ENCODE measurements at regions not wholly inside any gene's neighbourhood (a gene's known extent, or its start where the extent isn't known, plus 50 kb on each side); places are given as distances from the start of the nearest gene placed in this dataset.

- CTCF ChIA-PET, result no interaction called here
- Histone ChIP-seq H3K27ac (ENCODE audit: low read depth, low read length) (no peak overlapping the region), H3K4me3 (ENCODE audit: low read depth, low read length) (no peak overlapping the region), H3K9me3 (ENCODE audit: control insufficient read depth, insufficient read depth, low read length) (no peaks in the 10 kb centered on the region), H3K27me3 (ENCODE audit: control insufficient read depth, insufficient read depth, low read length) (no peaks in the 10 kb centered on the region)
- POLR2A ChIA-PET, result no interaction called here
- no peak for DNase-seq (ENCODE audit: low read depth, low spot score)
- TF ChIP-seq CTCF (IDR thresholded peaks at IDR 0.05; ENCODE audit: low read depth, low read length), result no peak
Measured at GRCh38 chr16:51407921-51408320, 256.9 kb upstream of the SALL1 start.

- H3K27ac ChIP-seq (ENCODE audit: low read depth, low read length), result no peak overlapping the region
- CTCF ChIA-PET, result no interaction called here
Measured at GRCh38 chr16:51407199-51407598, 256.1 kb upstream of the SALL1 start.

GRCh38 chr16:51405361-51405760 is 254.3 kb upstream of the SALL1 start:
- ChIA-PET POLR2A (no interaction called here), CTCF (no interaction called here)
- Histone ChIP-seq H3K27ac (ENCODE audit: low read depth, low read length) (no peak overlapping the region), H3K4me3 (ENCODE audit: low read depth, low read length) (no peak overlapping the region), H3K9me3 (ENCODE audit: control insufficient read depth, insufficient read depth, low read length) (no peaks in the 10 kb centered on the region; the same call in 1 of the 2 replicates), H3K27me3 (ENCODE audit: control insufficient read depth, insufficient read depth, low read length) (no peaks in the 10 kb centered on the region)
- DNase-seq (ENCODE audit: low read depth, low spot score), result no peak
- TF ChIP-seq CTCF (IDR thresholded peaks at IDR 0.05; ENCODE audit: low read depth, low read length), result no peak

More at GRCh38 chr16:51407199-51407598, 256.1 kb upstream of the SALL1 start:
- no peak for DNase-seq (ENCODE audit: low read depth, low spot score)
- POLR2A ChIA-PET, result no interaction called here
- TF ChIP-seq CTCF (IDR thresholded peaks at IDR 0.05; ENCODE audit: low read depth, low read length), result no peak
- Histone ChIP-seq H3K9me3 (ENCODE audit: control insufficient read depth, insufficient read depth, low read length) (no peaks in the 10 kb centered on the region), H3K4me3 (ENCODE audit: low read depth, low read length) (no peak overlapping the region), H3K27me3 (ENCODE audit: control insufficient read depth, insufficient read depth, low read length) (no peaks in the 10 kb centered on the region)

GRCh38 chr16:51404386-51404785 is 253.3 kb upstream of the SALL1 start:
- Histone ChIP-seq H3K4me3 (ENCODE audit: low read depth, low read length) (no peak overlapping the region), H3K27ac (ENCODE audit: low read depth, low read length) (no peak overlapping the region), H3K9me3 (ENCODE audit: control insufficient read depth, insufficient read depth, low read length) (no peaks in the 10 kb centered on the region; the same call in 1 of the 2 replicates), H3K27me3 (ENCODE audit: control insufficient read depth, insufficient read depth, low read length) (no peaks in the 10 kb centered on the region)
- POLR2A ChIA-PET, result no interaction called here
- TF ChIP-seq CTCF (IDR thresholded peaks at IDR 0.05; ENCODE audit: low read depth, low read length), result no peak
- CTCF ChIA-PET, result no interaction called here
- DNase-seq (ENCODE audit: low read depth, low spot score), result no peak

- CTCF ChIA-PET, result no interaction called here
- no peak for DNase-seq (ENCODE audit: low read depth, low spot score)
- Histone ChIP-seq H3K9me3 (ENCODE audit: control insufficient read depth, insufficient read depth, low read length) (no peaks in the 10 kb centered on the region; the same call in 1 of the 2 replicates), H3K27me3 (ENCODE audit: control insufficient read depth, insufficient read depth, low read length) (no peaks in the 10 kb centered on the region), H3K4me3 (ENCODE audit: low read depth, low read length) (no peak overlapping the region), H3K27ac (ENCODE audit: low read depth, low read length) (no peak overlapping the region)
- TF ChIP-seq CTCF (IDR thresholded peaks at IDR 0.05; ENCODE audit: low read depth, low read length), result no peak
- POLR2A ChIA-PET, result no interaction called here
Measured at GRCh38 chr16:51402785-51403184, 251.7 kb upstream of the SALL1 start.
